PC-3 (cell line): ENCODE measurements at regions not wholly inside any gene's neighbourhood (a gene's known extent, or its start where the extent isn't known, plus 50 kb on each side); places are given as distances from the start of the nearest gene placed in this dataset.

ENCODE experiments used
- CTCF ChIP-seq: fragments of 300-600 bp; sonication (generic); conservative IDR thresholded peaks from 2 replicates; pipeline ENCODE4 v1.5.1; 2017; ENCODE audit warnings: antibody characterized with exemption, low read depth, mild to moderate bottlenecking, low read length
- EZH2 ChIP-seq: fragments of 300-600 bp; sonication (generic); IDR thresholded peaks from one replicate; pipeline ENCODE4 v1.6.1; 2017; ENCODE audit warnings: antibody characterized with exemption, mild to moderate bottlenecking, low read length; ENCODE audit not compliant: unreplicated experiment
- EZH2phosphoT487 ChIP-seq: fragments of 300-600 bp; sonication (generic); IDR thresholded peaks from 2 replicates; pipeline ENCODE4 v1.6.1; 2018; ENCODE audit warnings: mild to moderate bottlenecking, antibody characterized with exemption, low read length, borderline replicate concordance

- TF ChIP-seq CTCF: no peak
- no peak for TF ChIP-seq EZH2
- TF ChIP-seq EZH2phosphoT487: no peak
Observed at GRCh38 chrX:43481576-43481975, 174.5 kb upstream of the MAOA start.
